CD4-positive, alpha-beta T cell (primary cell): ENCODE measurements at regions not wholly inside any gene's neighbourhood (a gene's known extent, or its start where the extent isn't known, plus 50 kb on each side); places are given as distances from the start of the nearest gene placed in this dataset.

Experiments used
- ATAC-seq: fragments of 200-7000 bp; cut with Tn5 transposase; one replicate; pipeline ENCODE4 v1.10.0; 2022; ENCODE audit warnings: mild to moderate bottlenecking; ENCODE audit not compliant: poor library complexity
- CTCF ChIA-PET: fragments of 350-600 bp; sonication (Branson Sonifier 250); formaldehyde crosslinking; loops from one replicate; lab custom pipeline; 2021; ENCODE audit warnings: antibody characterized with exemption, inconsistent platforms; lab: Charles Lee
- POLR2A ChIA-PET: fragments of 350-600 bp; sonication (Branson Sonifier 250); formaldehyde crosslinking; loops from one replicate; lab custom pipeline; 2021; ENCODE audit warnings: antibody characterized with exemption, inconsistent platforms; lab: Charles Lee
- DNase-seq, 14 experiments: peaks; one replicate each; pipeline ENCODE4 v3.0.0-alpha.2; 2013 to 2020; ENCODE audit warnings: mixed read lengths in 2 of 14
- H3K27ac ChIP-seq, 2 donors: one replicate each; pipeline versions ENCODE4 v1.5.1 to v1.7.0; 2013; ENCODE audit warnings: low read length in 2 of 2, low read depth in 1 of 2, mild to moderate bottlenecking in 1 of 2
- H3K27me3 ChIP-seq, 2 experiments: 1 replicate in 1 of 2; 2 replicates in 1 of 2; pipeline versions ENCODE4 v1.6.1 to v1.7.0; 2013; ENCODE audit warnings: low read length in 2 of 2, control low read depth in 1 of 2, mild to moderate bottlenecking in 1 of 2, moderate library complexity in 1 of 2; ENCODE audit not compliant: insufficient read depth in 2 of 2, control insufficient read depth in 1 of 2
- H3K36me3 ChIP-seq: one replicate; pipeline ENCODE4 v1.6.1; 2013; ENCODE audit warnings: low read length, control low read depth; ENCODE audit not compliant: insufficient read depth
- H3K4me1 ChIP-seq: one replicate; pipeline ENCODE4 v1.6.1; 2013; ENCODE audit warnings: low read length, control low read depth; ENCODE audit not compliant: insufficient read depth
- H3K4me3 ChIP-seq: one replicate; pipeline ENCODE4 v1.5.1; 2013; ENCODE audit warnings: mild to moderate bottlenecking, low read length, moderate library complexity
- H3K9me3 ChIP-seq, 2 experiments: 1 replicate in 1 of 2; 2 replicates in 1 of 2; pipeline versions ENCODE4 v1.6.1 to v1.7.0; 2013; ENCODE audit warnings: low read length in 2 of 2, mild to moderate bottlenecking in 2 of 2, control low read depth in 1 of 2, moderate library complexity in 1 of 2; ENCODE audit not compliant: control insufficient read depth in 1 of 2, insufficient read depth in 1 of 2
- H3K27ac Mint-ChIP-seq: one replicate; pipeline ENCODE4 v1.8.0; 2020; ENCODE audit warnings: mixed read lengths
- H3K27me3 Mint-ChIP-seq: one replicate; pipeline ENCODE4 v1.8.0; 2021; ENCODE audit warnings: mixed read lengths
- H3K36me3 Mint-ChIP-seq: one replicate; pipeline ENCODE4 v1.8.0; 2021; ENCODE audit warnings: low read depth, mixed read lengths
- H3K4me1 Mint-ChIP-seq: one replicate; pipeline ENCODE4 v1.8.0; 2021; ENCODE audit warnings: low read depth, mixed read lengths
- H3K4me3 Mint-ChIP-seq: one replicate; pipeline ENCODE4 v1.8.0; 2020; ENCODE audit warnings: mild to moderate bottlenecking, mixed read lengths
- H3K9me3 Mint-ChIP-seq: one replicate; pipeline ENCODE4 v1.8.0; 2020; ENCODE audit warnings: mixed read lengths
- CTCF ChIP-seq: fragments of 200-600 bp; IDR thresholded peaks from one replicate; pipeline ENCODE4 v1.8.0; 2022; ENCODE audit warnings: antibody characterized with exemption, mild to moderate bottlenecking
- intact Hi-C, 2 experiments: fragments of 100-400 bp; cut with DNase I in 1 of 2; cut with micrococcal nuclease in 1 of 2; formaldehyde crosslinking; loops; one replicate each; pipeline versions ENCODE4 v1.15.1 to v1.9.0; 2023 to 2025; cut with DNase I, micrococcal nuclease

DNA sequence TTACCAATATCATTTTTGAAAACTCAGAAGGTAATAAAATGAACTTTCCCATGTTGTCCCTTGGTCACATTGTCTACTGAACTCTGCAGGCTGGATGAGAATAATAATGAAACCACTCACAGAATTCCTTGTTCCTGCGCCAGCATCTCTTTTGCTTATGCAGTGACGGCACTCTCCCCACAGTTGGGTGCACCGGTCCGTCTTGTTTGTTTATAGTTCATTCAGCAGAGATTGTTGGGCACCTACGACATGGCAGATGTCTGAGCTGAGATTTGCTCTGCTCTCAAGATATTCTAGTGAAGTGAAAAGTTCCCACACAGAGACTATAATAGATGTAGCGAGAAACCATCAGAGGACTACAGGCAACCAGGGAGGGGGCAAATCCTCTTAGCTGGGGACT lies 375.7 kb upstream of the CDH11 start:
- peaks cover 0 to 5% of the 10 kb centered on the region in 2 experiments for H3K9me3 ChIP-seq
- H3K27me3 ChIP-seq = no peaks in the 10 kb centered on the region
- no peak overlapping the region for H3K27ac ChIP-seq
- POLR2A ChIA-PET = no interaction called here
- Mint-ChIP-seq H3K4me1 (no peaks in the 10 kb centered on the region), H3K36me3 (no peaks in the 10 kb centered on the region), H3K9me3 (peaks cover 8% of the 10 kb centered on the region), H3K27ac (no peak overlapping the region), H3K4me3 (no peak overlapping the region), H3K27me3 (no peaks in the 10 kb centered on the region)
- CTCF ChIA-PET = no interaction called here
- no peaks in the 10 kb centered on the region for H3K4me1 ChIP-seq
- intact Hi-C loops = no loop called here
- no peak for TF ChIP-seq CTCF
- no peak overlapping the region for H3K4me3 ChIP-seq
- no peaks in the 10 kb centered on the region for H3K36me3 ChIP-seq
- DNase-seq (no peak), ATAC-seq (no peak)

GRCh38 chr16:65495106-65495505 lies 373.2 kb upstream of the CDH11 start:
- POLR2A ChIA-PET = no interaction called here
- DNase-seq (no peak), ATAC-seq (no peak)
- Histone ChIP-seq H3K4me3 (no peak overlapping the region), H3K9me3 (peaks cover 0 to 5% of the 10 kb centered on the region in 2 experiments), H3K27me3 (no peaks in the 10 kb centered on the region), H3K4me1 (no peaks in the 10 kb centered on the region), H3K27ac (no peak overlapping the region), H3K36me3 (no peaks in the 10 kb centered on the region)
- CTCF ChIA-PET = no interaction called here
- Mint-ChIP-seq H3K27me3 (no peaks in the 10 kb centered on the region), H3K9me3 (peaks cover 11% of the 10 kb centered on the region), H3K36me3 (no peaks in the 10 kb centered on the region), H3K27ac (no peak overlapping the region), H3K4me1 (no peaks in the 10 kb centered on the region), H3K4me3 (no peak overlapping the region)
- intact Hi-C loops = no loop called here
- TF ChIP-seq CTCF = no peak

GRCh38 chr16:65494609-65495008 lies 372.7 kb upstream of the CDH11 start:
- Mint-ChIP-seq H3K9me3 (peaks cover 11% of the 10 kb centered on the region), H3K4me3 (no peak overlapping the region), H3K27ac (no peak overlapping the region), H3K4me1 (no peaks in the 10 kb centered on the region), H3K27me3 (no peaks in the 10 kb centered on the region), H3K36me3 (no peaks in the 10 kb centered on the region)
- intact Hi-C loops = no loop called here
- ChIA-PET CTCF (no interaction called here), POLR2A (no interaction called here)
- Histone ChIP-seq H3K27ac (no peak overlapping the region), H3K4me3 (no peak overlapping the region), H3K27me3 (no peaks in the 10 kb centered on the region), H3K36me3 (no peaks in the 10 kb centered on the region), H3K4me1 (no peaks in the 10 kb centered on the region), H3K9me3 (peaks cover 0 to 5% of the 10 kb centered on the region in 2 experiments)
- no peak for TF ChIP-seq CTCF
- DNase-seq (no peak), ATAC-seq (no peak)
